ENCODE measurements at regions not wholly inside any gene's neighbourhood (a gene's known extent, or its start where the extent isn't known, plus 50 kb on each side); places are given as distances from the start of the nearest gene placed in this dataset.

GRCh38 chr14:94966868-94967267 lies 190.5 kb downstream of the DICER1 start:
- TF ChIP-seq CTCF (IDR thresholded peaks at IDR 0.05; ENCODE audit: poor library complexity) (no peak), EZH2 (IDR thresholded peaks at IDR 0.05; ENCODE audit: borderline replicate concordance) (no peak)
